HG03442 (cell line): ENCODE measurements at regions not wholly inside any gene's neighbourhood (a gene's known extent, or its start where the extent isn't known, plus 50 kb on each side); places are given as distances from the start of the nearest gene placed in this dataset.
"Not testable (repeated sequence)": the region's sequence is repeated elsewhere in the genome, so short reads cannot be mapped to it uniquely, and the experiment has no call there.

Experiments used
- ATAC-seq: cut with Tn5 transposase; IDR thresholded peaks from one replicate; pipeline ENCODE4 v1.9.1; 2021; ENCODE audit warnings: mild to moderate bottlenecking, moderate library complexity; ENCODE audit not compliant: unreplicated experiment

DNA sequence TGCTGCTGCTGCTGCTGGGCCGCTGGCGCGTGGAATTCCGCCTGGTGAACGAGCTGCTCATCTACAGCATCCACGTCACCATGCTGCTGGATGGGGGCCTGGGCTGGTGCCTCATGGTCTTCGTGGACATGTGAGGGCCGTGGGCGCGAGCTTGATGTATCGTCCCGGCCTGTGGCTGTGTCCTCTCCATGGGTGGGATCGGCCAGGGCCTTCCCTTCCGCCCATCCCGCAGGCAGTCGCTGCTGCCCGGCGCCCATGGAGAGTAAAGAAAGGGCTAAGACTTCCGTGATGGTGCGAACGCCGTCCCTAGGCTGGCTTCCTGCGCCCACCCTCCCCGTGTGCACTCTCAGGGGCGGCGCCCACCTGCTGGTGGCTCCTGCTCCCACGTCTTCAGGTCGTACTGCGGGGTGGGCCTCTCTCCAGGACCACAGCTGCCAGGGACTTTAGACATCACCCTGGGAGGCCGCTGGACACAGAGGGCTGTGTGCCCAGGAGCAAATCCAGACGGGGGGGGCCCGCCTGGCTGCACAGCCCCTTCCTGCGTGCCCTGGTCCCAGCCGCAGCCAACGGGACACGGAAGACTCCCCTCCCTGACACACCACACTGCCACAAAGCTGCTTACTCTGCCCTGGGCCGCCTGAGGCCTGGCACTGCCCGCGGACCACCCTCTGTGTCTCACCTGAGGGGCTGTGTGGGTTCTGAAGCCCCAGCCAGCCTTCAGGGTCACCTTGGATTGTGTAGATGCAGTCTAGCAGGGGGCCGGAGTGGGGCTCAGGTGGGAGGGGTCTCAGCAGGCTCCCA lies 167.5 kb downstream of the SEPTIN7 start:
- no peak for ATAC-seq

DNA sequence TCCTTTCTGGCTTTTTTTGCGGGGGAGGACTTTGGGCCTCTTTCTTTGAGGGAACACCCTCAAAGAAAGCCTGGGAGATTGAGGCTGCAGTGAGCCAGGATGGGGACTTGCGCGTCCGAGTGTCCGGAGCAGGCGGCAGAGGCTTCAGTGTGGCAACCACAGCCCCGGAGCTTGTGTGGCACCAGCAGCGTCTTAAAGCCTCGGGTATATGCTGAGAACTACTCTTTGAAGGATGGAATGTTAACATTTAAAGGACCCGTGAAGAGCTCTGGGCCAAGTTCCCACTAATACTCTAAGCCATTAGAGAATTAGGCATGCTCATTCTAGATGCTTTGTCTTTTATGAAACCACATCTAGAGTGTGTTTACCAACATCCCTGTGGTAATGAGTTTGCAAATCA lies 168.2 kb downstream of the SEPTIN7 start:
- ATAC-seq: no peak

DNA sequence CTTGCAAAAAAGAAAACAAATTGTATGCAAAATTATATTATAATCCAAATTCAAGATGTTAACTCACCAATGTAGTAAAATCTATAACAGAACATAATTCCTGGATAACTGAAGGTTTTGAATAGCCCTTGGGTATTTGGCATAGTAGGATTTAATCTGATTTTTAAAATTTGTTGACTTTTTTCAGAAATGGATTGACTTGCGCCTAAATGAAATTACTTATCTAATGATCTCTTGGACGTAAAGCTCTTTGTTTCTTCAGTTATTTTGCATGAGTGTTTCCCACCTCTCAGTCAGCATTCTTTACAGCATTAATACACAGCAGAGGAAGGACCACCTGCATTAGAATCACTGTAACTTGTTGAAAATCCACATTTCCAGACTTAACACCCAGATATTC lies 169.6 kb downstream of the SEPTIN7 start:
- no peak for ATAC-seq

DNA sequence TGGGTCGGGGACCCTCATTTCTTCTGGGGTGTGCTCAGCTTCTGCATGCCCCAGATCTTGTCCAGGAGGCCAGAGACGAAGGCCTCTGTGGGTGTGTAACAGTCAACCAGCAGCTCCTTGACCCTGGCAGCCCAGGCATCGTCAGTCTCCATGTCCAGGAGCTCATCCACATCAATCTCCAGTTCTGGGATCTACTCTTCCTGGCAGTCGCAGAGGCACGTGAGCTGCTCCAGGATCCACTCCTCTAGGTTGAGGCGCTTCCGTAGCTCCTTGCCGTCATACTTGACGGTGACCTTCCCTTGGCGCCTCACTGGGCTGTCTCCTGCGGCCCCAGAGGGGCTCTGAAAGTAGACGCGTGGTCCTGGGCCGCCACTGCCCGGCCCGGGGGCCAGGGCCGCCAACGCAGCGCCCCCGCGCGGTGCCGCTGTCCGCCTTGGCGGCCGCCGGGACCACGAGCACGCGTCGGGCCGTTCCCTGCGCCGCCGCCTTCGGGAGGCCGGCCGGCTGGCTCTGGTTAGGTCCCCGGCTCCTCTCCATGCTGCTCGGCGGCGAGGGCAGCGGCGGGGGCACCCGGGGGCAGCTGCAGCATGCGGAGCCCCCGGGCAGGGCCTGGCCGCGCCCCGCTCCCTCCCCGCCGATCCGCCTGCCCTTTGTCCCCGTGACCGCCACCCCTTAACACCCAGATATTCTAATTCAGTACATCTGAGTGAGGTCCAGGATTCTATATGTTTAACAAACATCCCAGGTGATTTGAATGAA lies 170.5 kb downstream of the SEPTIN7 start:
- ATAC-seq: peak; percentile 47

DNA sequence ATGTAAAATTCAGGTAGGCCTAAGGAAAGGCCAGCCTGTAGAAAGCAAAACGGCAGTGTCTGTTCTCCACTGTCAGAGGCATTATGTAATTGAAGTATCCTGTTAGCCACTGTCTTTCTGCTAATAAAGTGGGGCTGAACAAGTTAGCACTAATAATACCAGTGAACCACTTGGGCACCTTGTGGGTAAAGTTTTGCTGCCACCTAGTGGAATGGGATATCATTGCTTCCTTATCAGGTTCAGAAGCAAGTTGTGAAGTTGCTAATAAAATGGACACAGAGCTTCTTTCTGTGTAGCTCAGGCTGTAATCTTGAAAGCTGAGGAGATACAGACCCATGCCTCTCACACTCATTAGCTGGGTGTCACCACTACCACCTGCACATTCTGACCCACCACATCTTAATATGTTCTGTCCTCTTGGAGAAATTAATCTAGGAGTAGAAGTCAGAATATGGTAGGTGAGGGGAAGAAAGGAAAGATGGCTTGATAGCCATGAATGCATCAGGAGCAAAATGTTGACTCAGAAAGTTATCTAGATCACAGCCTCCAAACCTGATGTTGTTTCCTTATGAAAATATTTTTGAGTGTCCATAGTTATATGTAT lies 175.1 kb downstream of the SEPTIN7 start:
- ATAC-seq: peak; percentile 86

DNA sequence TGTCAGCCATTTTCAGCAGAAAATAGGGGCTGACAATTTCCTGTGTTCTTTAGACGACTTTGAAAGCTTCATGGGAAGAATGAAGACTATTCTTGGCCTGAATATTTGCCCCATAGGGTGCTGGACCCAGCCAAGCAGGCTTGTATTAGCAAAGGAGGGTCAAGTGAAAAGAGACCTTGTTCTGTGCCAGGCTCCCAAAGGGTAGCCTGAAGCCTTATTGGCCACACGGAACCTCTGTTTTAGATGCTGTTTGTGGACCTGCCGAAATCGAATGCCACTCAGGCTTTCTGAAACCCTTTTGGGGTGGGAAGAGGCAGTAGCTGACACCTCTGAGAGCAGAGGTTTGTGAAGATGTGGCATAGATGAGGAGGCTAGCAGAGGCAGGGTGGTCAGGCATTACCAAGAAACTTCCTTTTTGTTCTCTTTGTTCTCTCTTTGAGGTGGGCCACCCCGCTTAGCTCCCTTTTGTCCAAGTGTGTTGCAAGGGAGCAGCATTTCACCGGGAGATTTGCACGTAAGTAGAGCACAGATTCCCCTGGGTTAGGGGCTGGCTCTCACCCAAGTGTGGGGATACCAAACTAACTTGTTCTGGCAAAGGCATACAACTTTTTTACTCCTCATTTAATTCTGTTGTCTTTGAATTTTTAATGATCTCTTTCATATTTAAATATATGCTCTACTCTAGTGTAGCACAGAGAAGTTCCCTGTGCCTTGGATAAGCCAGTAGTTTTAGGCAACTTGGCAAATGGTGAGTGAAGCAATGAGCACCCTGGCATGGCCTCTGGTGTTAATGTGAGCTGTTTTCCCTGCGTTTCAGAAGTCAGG lies 174.0 kb upstream of the EEPD1 start:
- ATAC-seq: not testable (repeated sequence)

DNA sequence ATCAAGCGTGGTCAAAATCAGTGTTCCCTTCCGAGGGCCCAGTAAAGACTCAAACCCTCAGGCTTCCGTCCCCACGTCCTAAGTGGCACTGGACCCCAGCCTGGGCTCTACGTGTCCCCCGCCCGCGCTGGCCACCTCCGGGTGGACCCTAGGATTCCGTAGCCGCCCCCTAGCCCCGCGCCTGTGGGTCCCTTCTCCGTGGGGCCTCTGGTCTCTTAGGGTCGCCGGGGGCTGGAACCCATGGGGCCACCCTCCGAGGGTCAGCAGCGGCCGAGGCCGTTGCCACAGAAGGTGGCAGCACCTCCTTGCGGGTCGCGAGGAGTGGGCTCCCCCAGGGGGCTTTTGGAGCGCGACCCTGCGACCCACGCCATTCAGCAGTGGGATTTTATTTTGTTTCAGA lies 170.5 kb upstream of the EEPD1 start:
- ATAC-seq: no peak

DNA sequence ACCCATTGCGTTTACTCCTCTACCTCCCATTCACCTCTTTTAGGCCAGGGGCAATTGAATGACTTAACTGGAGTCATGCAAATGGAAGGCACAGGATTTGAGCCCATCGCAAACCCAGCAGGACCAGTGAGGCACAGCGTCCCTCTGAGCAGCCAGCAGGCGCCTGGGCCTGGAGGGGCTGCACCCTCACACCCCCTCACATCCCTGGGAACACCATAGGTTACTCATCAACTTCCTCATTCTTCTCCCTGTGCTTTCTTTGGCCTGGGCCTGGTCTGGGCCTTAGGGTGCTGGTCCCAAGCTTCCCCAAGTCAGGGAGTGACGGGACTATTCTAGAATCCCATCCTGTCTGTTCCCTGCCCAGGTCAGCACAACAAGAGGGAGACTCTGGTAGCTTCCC lies 169.4 kb upstream of the EEPD1 start:
- no peak for ATAC-seq

DNA sequence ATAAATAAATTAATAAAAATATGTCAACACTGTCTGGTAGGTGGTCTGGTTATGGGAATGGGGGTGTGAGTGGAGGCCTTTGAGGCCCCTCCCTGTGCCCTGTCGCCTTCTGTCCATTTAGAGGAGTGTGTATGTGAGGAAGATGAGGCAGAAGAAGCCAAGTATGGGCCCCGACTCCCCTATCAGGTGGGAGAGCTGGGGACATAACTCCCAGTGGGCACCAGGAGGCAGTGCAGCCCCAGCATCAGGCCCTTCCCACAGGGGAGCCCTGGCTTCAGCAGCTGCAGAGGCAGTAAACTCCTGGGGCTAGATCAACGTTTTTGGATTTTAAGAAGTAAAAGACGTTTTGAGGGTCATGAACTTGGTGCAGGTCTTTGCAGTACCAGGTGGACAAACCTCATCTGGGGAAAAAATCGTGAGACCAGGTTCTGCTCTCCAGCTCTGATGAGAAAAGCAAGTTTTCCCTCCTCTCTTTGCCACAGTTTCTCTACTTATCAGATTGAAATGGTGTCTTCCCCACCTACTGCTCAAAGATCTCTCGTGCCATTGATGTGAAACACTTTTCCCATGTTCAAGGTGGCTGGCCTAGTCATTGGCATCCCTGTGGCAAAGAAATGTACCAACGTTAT lies 167.8 kb upstream of the EEPD1 start:
- peak; percentile 99 for ATAC-seq

DNA sequence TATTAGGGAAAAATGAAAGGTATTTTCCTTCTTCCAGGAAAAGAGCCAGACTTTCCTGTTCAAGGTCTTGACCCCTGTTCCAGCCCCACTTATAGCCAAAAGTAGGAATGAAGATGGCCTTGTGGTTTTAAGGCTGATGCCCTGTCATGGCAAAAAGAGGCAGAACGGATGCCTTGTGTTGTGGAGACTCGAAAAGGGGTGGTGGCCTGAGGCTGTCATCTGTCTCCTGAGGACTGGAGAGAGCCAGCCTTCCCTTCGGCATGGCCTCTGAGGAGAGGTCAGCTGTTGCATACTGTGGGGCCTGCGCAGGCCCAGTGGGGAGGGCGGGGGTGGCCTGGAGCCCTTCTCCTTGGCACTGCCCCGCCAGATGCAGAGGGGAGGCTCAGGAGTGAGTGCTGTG lies 166.0 kb upstream of the EEPD1 start:
- no peak for ATAC-seq

DNA sequence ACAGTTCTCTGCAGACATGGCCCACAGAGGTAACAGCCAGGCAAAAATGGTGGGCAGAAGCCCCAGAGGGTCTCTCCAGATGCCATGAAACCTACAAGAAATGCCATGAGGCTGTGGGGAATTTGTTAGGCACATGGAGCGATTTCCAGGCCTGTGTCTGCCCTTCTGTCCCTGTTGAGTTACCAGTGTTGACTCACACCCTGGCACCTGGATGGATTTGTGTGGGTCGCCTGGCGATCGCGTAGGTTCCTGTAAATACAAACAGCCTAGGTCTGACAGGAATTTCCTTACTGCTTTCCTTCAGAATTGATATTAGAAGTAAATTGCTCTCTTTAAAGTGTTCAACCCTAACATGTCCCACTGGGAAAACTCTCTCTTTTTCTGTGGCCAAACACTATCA lies 164.9 kb upstream of the EEPD1 start:
- ATAC-seq: no peak

DNA sequence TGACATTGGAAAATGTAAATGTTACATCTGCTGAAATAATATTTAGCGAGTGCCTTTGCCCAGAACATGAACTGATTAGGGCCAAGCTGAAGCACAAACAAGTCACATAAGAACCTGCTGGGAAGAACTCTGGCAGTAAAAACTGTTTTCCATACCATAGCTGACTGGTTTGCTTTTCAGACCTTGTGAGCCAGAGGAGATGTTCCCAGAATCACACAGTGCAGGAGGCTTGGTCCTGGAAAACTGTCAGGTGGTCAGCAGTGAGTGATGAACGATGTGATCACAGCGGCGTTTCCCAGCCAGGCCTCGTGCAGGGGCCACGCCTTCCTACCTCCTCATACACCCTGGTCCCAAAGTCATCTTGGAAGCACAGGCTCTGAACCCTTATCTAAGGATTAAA lies 164.2 kb upstream of the EEPD1 start:
- no peak for ATAC-seq

DNA sequence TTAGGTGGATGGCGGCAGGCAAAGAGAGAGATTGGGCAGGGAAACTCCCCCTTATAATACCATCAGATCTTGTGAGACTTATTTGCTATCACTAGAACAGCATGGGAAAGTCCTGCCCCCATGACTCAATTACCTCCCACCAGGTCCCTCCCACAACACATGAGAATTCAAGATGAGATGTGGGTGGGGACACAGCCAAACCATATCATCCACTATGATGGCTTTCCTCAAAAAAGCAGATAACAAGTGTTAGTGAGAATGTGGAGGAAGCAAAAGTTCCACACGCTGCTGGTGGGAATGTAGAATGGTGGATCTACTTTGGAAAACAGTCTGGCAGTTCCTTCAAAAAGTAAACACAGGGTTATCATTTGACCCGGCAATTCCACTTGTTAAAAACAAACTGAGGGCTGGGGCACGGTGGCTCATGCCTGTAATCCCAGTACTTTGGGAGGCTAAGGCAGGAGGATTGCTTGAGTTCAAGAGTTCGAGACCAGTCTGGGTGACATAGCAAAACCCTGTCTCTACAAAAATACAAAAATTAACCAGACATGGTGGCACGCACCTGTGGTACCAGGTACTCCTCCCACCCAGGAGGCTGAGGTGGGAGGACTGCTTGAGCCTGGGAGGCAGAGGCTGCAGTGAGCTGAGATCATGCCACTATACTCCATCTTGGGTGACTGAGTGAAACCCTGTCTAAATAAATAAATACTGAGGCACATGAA lies 161.4 kb upstream of the EEPD1 start:
- no peak for ATAC-seq

DNA sequence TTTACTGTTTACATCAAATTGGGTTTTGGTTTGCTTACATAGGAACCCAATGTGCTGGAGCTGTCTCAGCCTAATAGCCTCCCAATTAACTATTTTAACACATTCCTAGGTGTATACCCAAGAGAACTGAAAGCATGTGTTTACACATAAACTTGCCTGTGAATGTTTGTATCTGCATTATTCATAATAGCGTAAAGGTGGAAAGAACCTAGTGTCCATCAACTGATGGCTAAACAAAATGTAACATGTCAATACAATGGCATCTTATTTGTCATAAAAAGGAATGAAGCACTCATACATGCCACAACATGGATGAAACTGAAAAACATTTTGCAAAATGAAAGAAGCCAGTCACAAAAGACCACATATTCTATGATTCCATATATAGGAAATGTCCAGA lies 160.6 kb upstream of the EEPD1 start:
- no peak for ATAC-seq

DNA sequence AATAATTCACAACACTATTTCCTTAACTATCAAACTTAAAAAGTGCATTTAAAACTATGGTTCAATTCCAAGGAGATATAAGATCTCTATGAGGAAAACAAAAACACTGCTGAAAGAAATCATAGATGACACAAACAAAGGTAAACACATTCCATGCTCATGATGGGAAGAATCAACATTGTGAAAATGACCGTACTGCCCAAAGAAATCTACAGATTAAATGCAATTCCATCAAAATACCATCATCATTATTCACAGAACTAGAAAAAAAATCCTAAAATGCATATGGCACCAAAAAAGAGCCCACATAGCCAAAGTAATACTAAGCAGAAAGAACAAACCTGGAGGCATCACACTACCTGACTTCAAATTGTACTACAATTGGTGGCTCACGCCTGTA lies 159.9 kb upstream of the EEPD1 start:
- ATAC-seq: no peak

DNA sequence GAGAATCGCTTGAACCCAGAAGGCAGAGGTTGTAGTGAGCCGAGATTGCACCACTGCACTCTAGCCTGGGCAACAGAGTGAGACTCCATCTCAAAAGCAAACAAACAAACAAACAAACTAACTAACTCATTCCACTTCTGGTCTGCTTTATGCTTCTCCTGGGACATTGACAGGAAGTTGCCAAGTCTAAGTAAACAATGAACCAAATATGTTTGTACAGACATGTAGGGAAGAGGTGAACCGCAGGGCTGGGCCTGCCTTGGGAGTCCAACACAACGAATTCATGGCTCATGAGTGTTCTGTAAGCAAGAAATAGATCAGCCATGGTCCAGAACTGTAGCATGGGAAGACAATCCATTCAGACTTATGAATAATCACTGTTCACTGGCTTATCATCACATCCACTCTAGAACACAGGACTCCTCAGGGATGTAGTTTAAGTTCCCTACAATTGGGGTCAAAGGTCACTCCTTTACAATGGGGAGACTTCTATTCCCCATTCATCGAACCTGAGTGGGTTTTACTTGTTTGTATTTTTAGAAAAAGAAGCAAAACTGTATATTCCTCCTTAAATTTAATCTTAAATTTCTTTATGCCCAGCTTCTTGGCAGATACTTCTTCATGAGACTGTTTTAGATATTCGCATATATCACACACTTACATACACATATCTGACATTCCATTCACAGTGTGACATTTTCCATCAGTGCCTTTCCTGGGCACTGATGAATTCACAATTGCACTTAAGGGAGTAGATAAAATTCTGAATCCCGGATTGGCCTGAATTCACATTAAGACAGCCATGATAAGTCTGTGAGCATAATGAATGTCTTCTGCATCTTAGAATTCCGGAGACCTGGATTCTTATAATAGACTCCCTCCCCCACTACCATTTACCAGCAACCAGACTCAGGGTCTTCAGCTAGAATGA lies 159.1 kb upstream of the EEPD1 start:
- ATAC-seq: no peak

DNA sequence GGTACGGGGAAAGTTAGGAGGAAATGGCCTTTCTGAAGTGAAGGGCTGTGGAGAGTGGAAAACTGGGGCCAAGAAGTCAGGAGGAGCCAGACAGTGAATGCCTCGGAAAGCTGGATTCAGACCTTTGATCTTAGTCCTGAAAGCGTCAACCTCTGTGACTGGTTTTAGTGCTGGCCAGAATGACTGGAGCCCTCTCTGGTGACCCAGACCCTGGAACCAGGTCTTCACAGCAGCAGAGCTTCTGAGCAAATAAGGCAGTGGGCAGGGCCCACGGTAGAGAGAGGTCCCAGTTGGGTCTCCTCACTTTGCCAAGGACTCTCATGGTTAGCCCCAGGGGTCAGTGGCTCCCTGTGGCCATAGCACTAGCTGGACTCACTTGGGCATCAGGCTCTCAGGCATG lies 157.7 kb upstream of the EEPD1 start:
- ATAC-seq: no peak

DNA sequence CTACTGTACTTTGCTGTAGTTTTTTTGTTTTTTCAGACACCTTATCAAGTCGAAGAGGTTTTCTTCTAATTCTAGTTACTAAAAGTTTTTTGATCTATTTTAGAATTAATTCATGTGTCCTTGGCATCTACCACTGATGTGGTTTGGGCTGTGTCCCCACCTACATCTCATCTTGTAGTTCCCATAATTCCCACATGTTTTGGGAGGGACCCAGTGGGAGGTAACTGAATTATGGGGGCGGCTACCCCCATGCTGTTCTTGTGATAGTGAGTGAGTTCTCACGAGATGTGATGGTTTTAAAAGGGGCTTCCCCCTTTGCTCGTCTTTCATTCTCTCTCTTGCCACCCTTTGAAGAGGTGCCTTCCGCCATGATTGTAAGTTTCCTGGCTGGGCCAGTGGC lies 154.6 kb upstream of the EEPD1 start:
- no peak for ATAC-seq

DNA sequence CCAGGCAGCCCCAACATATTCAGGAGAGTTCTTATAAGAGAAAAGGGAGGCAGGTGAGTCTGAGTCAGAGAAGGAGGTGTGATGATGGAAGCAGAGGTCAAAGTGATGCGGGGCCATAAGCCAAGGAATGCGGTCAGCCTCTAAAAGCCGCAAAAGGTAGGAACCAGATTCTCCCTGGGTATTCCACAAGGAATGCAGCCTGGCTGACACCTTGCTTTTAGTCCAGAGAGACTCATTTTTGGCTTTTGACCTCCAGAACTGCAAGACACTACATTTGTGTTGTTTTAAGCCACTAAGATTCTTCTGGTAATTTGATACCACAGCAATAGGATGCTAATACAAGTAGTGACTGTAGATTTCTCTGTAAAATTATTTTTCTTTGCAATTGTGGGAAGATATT lies 151.5 kb upstream of the EEPD1 start:
- no peak for ATAC-seq
